ENCODE measurements at regions not wholly inside any gene's neighbourhood (a gene's known extent, or its start where the extent isn't known, plus 50 kb on each side); places are given as distances from the start of the nearest gene placed in this dataset.

DNA sequence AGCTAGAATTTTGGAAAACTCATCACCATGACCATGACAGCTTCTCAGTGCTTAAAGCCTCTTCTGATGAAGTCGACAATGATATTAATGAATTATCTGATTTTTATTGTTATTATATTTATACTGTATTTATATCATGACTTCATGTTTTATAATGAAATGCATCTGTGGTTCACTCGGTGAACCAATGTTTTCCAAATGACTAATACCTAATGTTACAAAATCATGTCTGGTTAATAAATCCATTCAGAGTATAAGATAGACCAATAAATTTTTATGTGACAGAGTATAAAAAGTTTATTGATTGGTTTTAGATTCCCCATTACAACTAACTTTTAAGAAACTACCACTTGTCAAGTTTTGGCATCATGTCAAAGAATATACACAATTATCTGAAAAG lies 416.5 kb downstream of the MLLT3 start:
- H3K27ac ChIP-seq: no peak overlapping the region
- TF ChIP-seq, protein P1, sequence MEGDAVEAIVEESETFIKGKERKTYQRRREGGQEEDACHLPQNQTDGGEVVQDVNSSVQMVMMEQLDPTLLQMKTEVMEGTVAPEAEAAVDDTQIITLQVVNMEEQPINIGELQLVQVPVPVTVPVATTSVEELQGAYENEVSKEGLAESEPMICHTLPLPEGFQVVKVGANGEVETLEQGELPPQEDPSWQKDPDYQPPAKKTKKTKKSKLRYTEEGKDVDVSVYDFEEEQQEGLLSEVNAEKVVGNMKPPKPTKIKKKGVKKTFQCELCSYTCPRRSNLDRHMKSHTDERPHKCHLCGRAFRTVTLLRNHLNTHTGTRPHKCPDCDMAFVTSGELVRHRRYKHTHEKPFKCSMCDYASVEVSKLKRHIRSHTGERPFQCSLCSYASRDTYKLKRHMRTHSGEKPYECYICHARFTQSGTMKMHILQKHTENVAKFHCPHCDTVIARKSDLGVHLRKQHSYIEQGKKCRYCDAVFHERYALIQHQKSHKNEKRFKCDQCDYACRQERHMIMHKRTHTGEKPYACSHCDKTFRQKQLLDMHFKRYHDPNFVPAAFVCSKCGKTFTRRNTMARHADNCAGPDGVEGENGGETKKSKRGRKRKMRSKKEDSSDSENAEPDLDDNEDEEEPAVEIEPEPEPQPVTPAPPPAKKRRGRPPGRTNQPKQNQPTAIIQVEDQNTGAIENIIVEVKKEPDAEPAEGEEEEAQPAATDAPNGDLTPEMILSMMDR (conservative IDR thresholded peaks at IDR 0.05): no peak
- no peak for TF ChIP-seq ZFX (IDR thresholded peaks at IDR 0.05)

DNA sequence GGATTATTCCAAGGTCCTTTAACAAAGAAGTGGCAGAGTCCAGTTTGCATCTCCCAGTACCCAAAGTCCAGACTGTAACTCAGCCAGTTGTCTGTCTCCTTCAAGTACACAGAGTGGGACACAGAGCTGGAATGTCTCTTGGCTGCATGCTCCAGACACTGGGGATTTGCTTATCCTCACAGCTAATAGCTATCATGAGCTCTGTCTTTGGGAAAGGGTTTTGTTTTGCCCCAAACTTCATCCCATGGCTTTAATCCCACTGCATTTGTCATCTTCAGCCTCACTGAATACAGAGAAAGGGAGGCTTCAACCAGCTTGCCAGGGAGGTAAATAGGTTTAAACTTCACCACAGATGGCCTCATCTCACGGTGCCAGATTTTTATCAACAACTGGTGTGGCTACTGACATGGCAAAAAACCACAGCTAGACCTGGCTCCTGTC lies 412.2 kb upstream of the SLC24A2 start:
- no peak for TF ChIP-seq ZFX (IDR thresholded peaks at IDR 0.05)
- TF ChIP-seq, protein P1 (conservative IDR thresholded peaks at IDR 0.05): no peak
- no peak overlapping the region for H3K27ac ChIP-seq

DNA sequence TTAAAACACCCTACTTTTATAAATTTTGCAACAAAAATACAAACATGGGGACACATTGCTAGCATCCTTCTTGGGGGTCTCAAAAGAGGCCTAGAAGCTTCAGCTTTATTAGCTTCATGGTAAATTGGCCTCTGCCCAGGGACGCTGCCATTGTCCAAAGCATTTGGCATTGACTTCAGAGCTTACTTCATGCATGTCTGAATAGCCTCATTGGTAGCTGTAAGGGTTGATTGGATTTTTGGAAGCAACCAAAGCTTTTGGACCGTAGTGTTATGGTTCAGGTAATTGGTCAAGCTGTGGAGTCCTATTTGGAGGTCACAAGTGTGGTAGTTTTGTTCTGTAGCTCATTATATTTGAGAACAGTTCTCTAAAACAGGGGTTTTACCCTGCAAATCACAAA lies 411.7 kb upstream of the SLC24A2 start:
- no peak overlapping the region for H3K27ac ChIP-seq
- TF ChIP-seq, protein P1 (conservative IDR thresholded peaks at IDR 0.05): no peak
- TF ChIP-seq ZFX (IDR thresholded peaks at IDR 0.05): no peak

DNA sequence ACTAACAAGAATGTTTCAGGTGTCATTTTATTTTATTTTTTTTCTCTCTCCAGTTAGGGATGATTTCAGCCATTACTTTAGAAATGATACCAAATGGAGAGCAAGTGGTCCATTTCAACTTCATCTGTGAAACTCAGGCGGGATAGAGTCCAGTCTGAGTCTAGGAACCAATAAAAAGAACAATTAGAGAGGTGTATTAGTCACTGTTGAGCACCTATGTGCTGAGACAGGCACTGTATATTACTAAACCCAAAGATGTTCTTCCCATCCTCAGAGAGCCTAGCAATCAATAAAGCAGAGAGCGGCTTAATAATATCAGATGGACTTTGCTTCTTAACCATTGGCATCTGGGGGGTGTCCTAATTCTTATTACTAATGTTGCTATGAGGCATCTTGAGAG lies 410.3 kb upstream of the SLC24A2 start:
- TF ChIP-seq ZFX (IDR thresholded peaks at IDR 0.05): no peak
- TF ChIP-seq, protein P1 (conservative IDR thresholded peaks at IDR 0.05): no peak
- no peak overlapping the region for H3K27ac ChIP-seq

DNA sequence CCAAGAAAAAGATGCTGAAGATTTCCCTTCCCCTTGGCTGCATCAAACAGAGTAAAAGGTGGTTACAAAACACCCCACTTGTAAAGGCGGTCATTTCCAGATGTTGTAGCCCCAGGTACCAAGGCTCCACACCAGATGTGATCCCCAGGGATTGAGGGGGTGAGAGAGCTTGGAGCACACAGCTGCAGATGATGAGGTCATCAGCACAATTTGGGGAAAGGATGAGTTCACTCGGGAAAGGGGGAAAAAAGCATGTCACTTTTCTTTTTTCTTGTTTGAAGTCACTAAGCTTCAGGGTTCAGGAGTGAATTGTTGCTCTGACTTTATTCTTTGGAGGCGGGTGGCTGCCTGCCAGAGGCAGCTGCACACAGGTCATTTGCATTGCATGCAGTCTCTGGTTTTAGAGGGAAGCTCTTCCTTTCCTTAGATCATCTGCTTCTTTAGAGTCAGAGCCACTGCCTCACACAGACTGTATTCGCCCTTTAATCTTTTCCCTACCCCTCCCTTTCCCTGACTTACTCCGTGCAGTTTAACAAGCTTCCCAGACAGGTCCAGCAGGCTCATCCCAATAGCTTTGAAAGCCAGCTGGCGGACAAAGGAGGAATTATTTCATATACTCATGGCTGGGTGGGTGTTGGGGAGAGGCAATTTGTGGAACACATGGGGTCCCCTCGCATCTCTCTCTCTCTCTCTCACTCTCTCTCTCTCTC lies 409.3 kb upstream of the SLC24A2 start:
- TF ChIP-seq, protein P1 (conservative IDR thresholded peaks at IDR 0.05): peak; percentile 31
- no peak for TF ChIP-seq ZFX (IDR thresholded peaks at IDR 0.05)
- peak overlapping the region; percentile 10; the same call in 1 of the 2 replicates for H3K27ac ChIP-seq

DNA sequence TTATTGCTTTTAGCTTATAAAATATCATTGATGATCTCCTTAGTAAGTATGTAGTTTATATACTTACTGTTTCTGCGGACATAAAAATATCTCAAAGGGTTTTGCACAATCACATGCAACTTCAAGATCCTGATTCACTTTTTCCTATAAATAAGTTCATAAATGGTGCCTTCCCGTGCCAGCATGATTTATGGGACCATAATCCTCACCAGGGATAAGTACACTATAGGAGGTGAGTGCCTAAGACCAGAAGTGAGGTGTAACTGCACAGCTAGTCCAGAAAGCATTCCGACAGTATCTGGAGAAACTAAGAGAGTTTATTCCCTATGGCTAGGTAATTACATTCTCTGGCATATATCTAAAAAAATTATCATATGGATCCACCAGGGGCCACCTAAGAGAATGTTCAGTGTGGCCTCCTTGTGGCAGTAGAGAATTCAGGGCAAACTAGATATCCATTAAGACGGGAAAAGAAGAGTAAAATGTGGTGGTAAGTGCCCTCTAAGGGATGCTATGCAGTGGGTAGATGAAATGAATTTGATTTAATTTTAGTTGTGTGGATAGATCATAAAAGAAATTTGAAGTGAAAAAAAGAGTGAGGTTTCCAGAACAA lies 402.5 kb upstream of the SLC24A2 start:
- H3K27ac ChIP-seq: no peak overlapping the region
- TF ChIP-seq, protein P1 (conservative IDR thresholded peaks at IDR 0.05): peak; percentile 29
- TF ChIP-seq ZFX (IDR thresholded peaks at IDR 0.05): no peak

DNA sequence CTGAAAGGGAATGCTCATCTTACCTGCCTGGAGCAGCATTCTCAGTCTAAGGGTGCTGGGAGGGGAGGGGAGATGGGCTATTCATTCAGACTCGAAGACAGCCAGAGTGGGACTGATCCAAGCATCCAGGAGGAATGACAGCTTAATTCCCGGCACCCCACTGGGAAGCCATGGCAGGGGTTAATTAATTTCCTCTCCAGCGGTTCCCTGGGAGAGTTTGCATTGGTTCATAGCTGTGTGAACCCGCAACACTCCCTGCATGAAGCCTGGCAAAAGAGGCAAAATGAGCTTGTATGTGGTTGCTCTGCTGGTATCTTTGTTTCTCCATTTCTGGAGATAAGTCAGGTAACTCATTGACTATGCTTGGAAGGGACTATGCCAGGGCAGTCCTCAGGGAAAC lies 401.0 kb upstream of the SLC24A2 start:
- TF ChIP-seq, protein P1 (conservative IDR thresholded peaks at IDR 0.05): no peak
- TF ChIP-seq ZFX (IDR thresholded peaks at IDR 0.05): no peak
- no peak overlapping the region for H3K27ac ChIP-seq

Measured in C4-2B (cell line).